ENCODE measurements at regions not wholly inside any gene's neighbourhood (a gene's known extent, or its start where the extent isn't known, plus 50 kb on each side); places are given as distances from the start of the nearest gene placed in this dataset.

- no peak for DNase-seq (ENCODE audit: low read depth in 2 of 2)
Measured at GRCh38 chr4:43243433-43244116, 351.1 kb downstream of the GRXCR1 start.

- no peak for DNase-seq (ENCODE audit: low read depth in 2 of 2)
Measured at GRCh38 chr4:43244688-43245382, 352.3 kb downstream of the GRXCR1 start.

- DNase-seq (ENCODE audit: low read depth in 2 of 2), result no peak
Measured at GRCh38 chr4:43251841-43252240, 359.3 kb downstream of the GRXCR1 start.

- no peak for DNase-seq (ENCODE audit: low read depth in 2 of 2)
Measured at GRCh38 chr4:43253541-43253940, 361.0 kb downstream of the GRXCR1 start.

GRCh38 chr4:43264730-43265129 is 372.2 kb downstream of the GRXCR1 start:
- no peak for DNase-seq (ENCODE audit: low read depth in 2 of 2)

- no peak for DNase-seq (ENCODE audit: low read depth in 2 of 2)
Measured at GRCh38 chr4:43271946-43272345, 379.4 kb downstream of the GRXCR1 start.

- DNase-seq (ENCODE audit: low read depth in 2 of 2), result no peak
Measured at GRCh38 chr4:43274376-43274775, 381.9 kb downstream of the GRXCR1 start.

- no peak for DNase-seq (ENCODE audit: low read depth in 2 of 2)
Measured at GRCh38 chr4:43275779-43276178, 383.3 kb downstream of the GRXCR1 start.

GRCh38 chr4:43276321-43276720 is 383.8 kb downstream of the GRXCR1 start:
- DNase-seq (ENCODE audit: low read depth in 2 of 2), result no peak

GRCh38 chr4:43277003-43277402 is 384.5 kb downstream of the GRXCR1 start:
- DNase-seq (ENCODE audit: low read depth in 2 of 2), result no peak

- DNase-seq (ENCODE audit: low read depth in 2 of 2), result no peak
Measured at GRCh38 chr4:43282534-43282933, 390.0 kb downstream of the GRXCR1 start.

GRCh38 chr4:43286137-43286536 is 393.6 kb downstream of the GRXCR1 start:
- no peak for DNase-seq (ENCODE audit: low read depth in 2 of 2)

GRCh38 chr4:43296946-43297528 is 404.5 kb downstream of the GRXCR1 start:
- DNase-seq (ENCODE audit: low read depth in 2 of 2), result no peak

GRCh38 chr4:43316813-43317212 is 424.3 kb downstream of the GRXCR1 start:
- DNase-seq (ENCODE audit: low read depth in 2 of 2), result no peak

- DNase-seq (ENCODE audit: low read depth in 2 of 2), result no peak
Measured at GRCh38 chr4:43325220-43325967, 432.9 kb downstream of the GRXCR1 start.

- DNase-seq (ENCODE audit: low read depth in 2 of 2), result no peak
Measured at GRCh38 chr4:43330288-43330687, 437.8 kb downstream of the GRXCR1 start.

- no peak for DNase-seq (ENCODE audit: low read depth in 2 of 2)
Measured at GRCh38 chr4:43331226-43332051, 438.9 kb downstream of the GRXCR1 start.

GRCh38 chr4:43332052-43332425 is 439.5 kb downstream of the GRXCR1 start:
- DNase-seq (ENCODE audit: low read depth in 2 of 2), result no peak

GRCh38 chr4:43337707-43338106 is 445.2 kb downstream of the GRXCR1 start:
- no peak for DNase-seq (ENCODE audit: low read depth in 2 of 2)

- no peak for DNase-seq (ENCODE audit: low read depth in 2 of 2)
Measured at GRCh38 chr4:43339435-43339834, 446.9 kb downstream of the GRXCR1 start.

- DNase-seq (ENCODE audit: low read depth in 2 of 2), result no peak
Measured at GRCh38 chr4:43341741-43342140, 449.2 kb downstream of the GRXCR1 start.

GRCh38 chr4:43343298-43343697 is 450.8 kb downstream of the GRXCR1 start:
- no peak for DNase-seq (ENCODE audit: low read depth in 2 of 2)

Measured in stimulated activated CD8-positive, alpha-beta memory T cell treated with anti-CD3 and anti-CD28 coated beads, Interleukin-2, amount 100 ng/mL, for 48 hours (primary cell).